GM23338 (cell line): ENCODE measurements at regions not wholly inside any gene's neighbourhood (a gene's known extent, or its start where the extent isn't known, plus 50 kb on each side); places are given as distances from the start of the nearest gene placed in this dataset.

Experiments used
- ATAC-seq: fragments of 200-7000 bp; cut with Tn5 transposase; 3 replicates; pipeline ENCODE4 v1.9.1; 2020
- DNase-seq: peaks from one replicate; pipeline ENCODE4 v3.0.0-alpha.2; 2015; ENCODE audit warnings: low spot score
- H2AFZ ChIP-seq: fragments of 200-600 bp; sonication (generic); 2 replicates; pipeline ENCODE4 v1.8.0; 2016; ENCODE audit warnings: antibody characterized with exemption, mild to moderate bottlenecking, moderate library complexity
- H3F3A ChIP-seq: fragments of 200-600 bp; sonication (generic); replicated peaks from 2 replicates; pipeline ENCODE4 v1.8.0; 2017; ENCODE audit warnings: antibody characterized with exemption, mixed run types, low read depth
- H3K27ac ChIP-seq: fragments of 200-600 bp; sonication (generic); 2 replicates; pipeline ENCODE4 v1.6.1; 2016; ENCODE audit warnings: low read depth
- H3K27me3 ChIP-seq: fragments of 200-600 bp; sonication (generic); 2 replicates; pipeline ENCODE4 v1.8.0; 2016; ENCODE audit warnings: mild to moderate bottlenecking, mixed run types, moderate library complexity; ENCODE audit not compliant: insufficient read depth
- H3K36me3 ChIP-seq: fragments of 200-600 bp; sonication (generic); 2 replicates; pipeline ENCODE4 v1.8.0; 2016; ENCODE audit warnings: mild to moderate bottlenecking; ENCODE audit not compliant: insufficient read depth
- H3K4me1 ChIP-seq: fragments of 200-600 bp; sonication (generic); 2 replicates; pipeline ENCODE4 v1.8.0; 2016; ENCODE audit warnings: mild to moderate bottlenecking, moderate library complexity; ENCODE audit not compliant: insufficient read depth
- H3K4me2 ChIP-seq: fragments of 200-600 bp; sonication (generic); 2 replicates; pipeline ENCODE4 v1.7.1; 2017; ENCODE audit warnings: mixed run types
- H3K4me3 ChIP-seq: fragments of 200-600 bp; sonication (generic); 2 replicates; pipeline ENCODE4 v1.6.1; 2016; ENCODE audit warnings: mixed run types
- H3K79me2 ChIP-seq: fragments of 200-600 bp; sonication (generic); replicated peaks from 2 replicates; pipeline ENCODE4 v1.8.0; 2017; ENCODE audit warnings: mild to moderate bottlenecking; ENCODE audit not compliant: insufficient read depth
- H3K9me2 ChIP-seq: fragments of 200-600 bp; sonication (generic); 2 replicates; pipeline ENCODE4 v1.8.0; 2017; ENCODE audit not compliant: insufficient read depth
- H4K20me1 ChIP-seq: fragments of 200-600 bp; sonication (generic); replicated peaks from 2 replicates; pipeline ENCODE4 v1.8.0; 2017; ENCODE audit warnings: mild to moderate bottlenecking; ENCODE audit not compliant: insufficient read depth
- H3K27ac Mint-ChIP-seq: 2 replicates; pipeline ENCODE4 v1.8.0; 2020; ENCODE audit warnings: inconsistent platforms, mild to moderate bottlenecking, moderate library complexity, mixed read lengths
- H3K27me3 Mint-ChIP-seq: 3 replicates; pipeline ENCODE4 v1.8.0; 2022; ENCODE audit warnings: low read depth, mild to moderate bottlenecking, moderate library complexity, mixed read lengths, inconsistent platforms; ENCODE audit not compliant: insufficient read depth, poor library complexity
- H3K36me3 Mint-ChIP-seq: 3 replicates; pipeline ENCODE4 v1.8.0; 2021; ENCODE audit warnings: low read depth, mild to moderate bottlenecking, inconsistent platforms, moderate library complexity, mixed read lengths
- H3K4me1 Mint-ChIP-seq: 3 replicates; pipeline ENCODE4 v1.8.0; 2020; ENCODE audit warnings: mild to moderate bottlenecking, inconsistent platforms, mixed read lengths
- H3K4me3 Mint-ChIP-seq: 3 replicates; pipeline ENCODE4 v1.8.0; 2021; ENCODE audit warnings: moderate library complexity, mild to moderate bottlenecking, inconsistent platforms, mixed read lengths
- H3K9me3 Mint-ChIP-seq: 3 replicates; pipeline ENCODE4 v1.8.0; 2020; ENCODE audit warnings: moderate library complexity, mild to moderate bottlenecking, inconsistent platforms, mixed read lengths
- EZH2 ChIP-seq: fragments of 200-600 bp; sonication (generic); IDR thresholded peaks from one replicate; pipeline ENCODE4 v1.8.0; 2017; ENCODE audit warnings: antibody characterized with exemption, mild to moderate bottlenecking, low read depth; ENCODE audit not compliant: unreplicated experiment
- NANOG ChIP-seq: IDR thresholded peaks from 2 replicates; pipeline ENCODE4 v1.6.1; 2016; ENCODE audit warnings: antibody characterized with exemption, borderline replicate concordance
- STAT1 ChIP-seq: IDR thresholded peaks from one replicate; pipeline ENCODE4 v1.6.1; 2016; ENCODE audit warnings: antibody characterized with exemption; ENCODE audit not compliant: unreplicated experiment
- TF ChIP-seq, protein P1 (sequence below): fragments of 250-450 bp; sonication (Bioruptor Pico); IDR thresholded peaks from 2 replicates; pipeline ENCODE4 v1.5.0; 2020; ENCODE audit warnings: mild to moderate bottlenecking, moderate library complexity
- TF ChIP-seq, protein P2 (sequence below), 2 experiments: fragments of 200-600 bp in 1 of 2; sonication (generic) in 1 of 2; conservative IDR thresholded peaks; 2 replicates each; pipeline versions ENCODE4 v1.5.1 to v1.6.1; 2016 to 2017; ENCODE audit warnings: antibody characterized with exemption in 2 of 2, low read depth in 2 of 2, mild to moderate bottlenecking in 2 of 2, moderate library complexity in 1 of 2
- TF ChIP-seq, protein P3 (sequence below): IDR thresholded peaks from 2 replicates; pipeline ENCODE4 v1.6.1; 2016; ENCODE audit warnings: antibody characterized with exemption

DNA sequence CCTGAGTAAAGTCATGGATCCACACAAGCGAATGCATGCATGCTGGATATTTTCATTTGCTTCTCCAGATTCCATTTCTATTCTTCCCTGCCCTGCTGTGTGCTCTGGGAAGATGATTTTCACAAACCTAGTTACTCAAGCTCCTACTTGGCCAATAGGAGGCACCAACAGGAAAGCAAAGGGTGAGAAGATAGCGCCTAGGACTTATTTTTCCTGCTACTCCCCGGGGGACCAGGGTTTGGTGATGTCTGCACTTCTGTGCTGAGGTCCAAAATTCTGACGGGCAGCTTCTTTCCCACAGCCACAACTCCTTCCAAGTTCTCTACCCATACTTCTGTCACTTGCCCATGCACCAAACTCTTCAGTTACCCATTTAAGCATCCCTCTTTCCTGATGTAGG is 509.3 kb upstream of the TENM4 start:
- H3K9me2 ChIP-seq: no peaks in the 10 kb centered on the region
- peak overlapping the region; percentile 66; the same call in 1 of the 2 replicates for H2AFZ ChIP-seq
- no peaks in the 10 kb centered on the region for H3K36me3 ChIP-seq
- no peaks in the 10 kb centered on the region for H3K4me1 Mint-ChIP-seq
- no peaks in the 10 kb centered on the region for H3K36me3 Mint-ChIP-seq
- H3K27me3 ChIP-seq: no peaks in the 10 kb centered on the region
- no peak overlapping the region for H3K27ac Mint-ChIP-seq
- no peaks in the 10 kb centered on the region for H3K9me3 Mint-ChIP-seq
- no peaks in the 10 kb centered on the region for H3K4me1 ChIP-seq
- H4K20me1 ChIP-seq: no peaks in the 10 kb centered on the region
- no peaks in the 10 kb centered on the region for H3K79me2 ChIP-seq
- TF ChIP-seq, protein P1, sequence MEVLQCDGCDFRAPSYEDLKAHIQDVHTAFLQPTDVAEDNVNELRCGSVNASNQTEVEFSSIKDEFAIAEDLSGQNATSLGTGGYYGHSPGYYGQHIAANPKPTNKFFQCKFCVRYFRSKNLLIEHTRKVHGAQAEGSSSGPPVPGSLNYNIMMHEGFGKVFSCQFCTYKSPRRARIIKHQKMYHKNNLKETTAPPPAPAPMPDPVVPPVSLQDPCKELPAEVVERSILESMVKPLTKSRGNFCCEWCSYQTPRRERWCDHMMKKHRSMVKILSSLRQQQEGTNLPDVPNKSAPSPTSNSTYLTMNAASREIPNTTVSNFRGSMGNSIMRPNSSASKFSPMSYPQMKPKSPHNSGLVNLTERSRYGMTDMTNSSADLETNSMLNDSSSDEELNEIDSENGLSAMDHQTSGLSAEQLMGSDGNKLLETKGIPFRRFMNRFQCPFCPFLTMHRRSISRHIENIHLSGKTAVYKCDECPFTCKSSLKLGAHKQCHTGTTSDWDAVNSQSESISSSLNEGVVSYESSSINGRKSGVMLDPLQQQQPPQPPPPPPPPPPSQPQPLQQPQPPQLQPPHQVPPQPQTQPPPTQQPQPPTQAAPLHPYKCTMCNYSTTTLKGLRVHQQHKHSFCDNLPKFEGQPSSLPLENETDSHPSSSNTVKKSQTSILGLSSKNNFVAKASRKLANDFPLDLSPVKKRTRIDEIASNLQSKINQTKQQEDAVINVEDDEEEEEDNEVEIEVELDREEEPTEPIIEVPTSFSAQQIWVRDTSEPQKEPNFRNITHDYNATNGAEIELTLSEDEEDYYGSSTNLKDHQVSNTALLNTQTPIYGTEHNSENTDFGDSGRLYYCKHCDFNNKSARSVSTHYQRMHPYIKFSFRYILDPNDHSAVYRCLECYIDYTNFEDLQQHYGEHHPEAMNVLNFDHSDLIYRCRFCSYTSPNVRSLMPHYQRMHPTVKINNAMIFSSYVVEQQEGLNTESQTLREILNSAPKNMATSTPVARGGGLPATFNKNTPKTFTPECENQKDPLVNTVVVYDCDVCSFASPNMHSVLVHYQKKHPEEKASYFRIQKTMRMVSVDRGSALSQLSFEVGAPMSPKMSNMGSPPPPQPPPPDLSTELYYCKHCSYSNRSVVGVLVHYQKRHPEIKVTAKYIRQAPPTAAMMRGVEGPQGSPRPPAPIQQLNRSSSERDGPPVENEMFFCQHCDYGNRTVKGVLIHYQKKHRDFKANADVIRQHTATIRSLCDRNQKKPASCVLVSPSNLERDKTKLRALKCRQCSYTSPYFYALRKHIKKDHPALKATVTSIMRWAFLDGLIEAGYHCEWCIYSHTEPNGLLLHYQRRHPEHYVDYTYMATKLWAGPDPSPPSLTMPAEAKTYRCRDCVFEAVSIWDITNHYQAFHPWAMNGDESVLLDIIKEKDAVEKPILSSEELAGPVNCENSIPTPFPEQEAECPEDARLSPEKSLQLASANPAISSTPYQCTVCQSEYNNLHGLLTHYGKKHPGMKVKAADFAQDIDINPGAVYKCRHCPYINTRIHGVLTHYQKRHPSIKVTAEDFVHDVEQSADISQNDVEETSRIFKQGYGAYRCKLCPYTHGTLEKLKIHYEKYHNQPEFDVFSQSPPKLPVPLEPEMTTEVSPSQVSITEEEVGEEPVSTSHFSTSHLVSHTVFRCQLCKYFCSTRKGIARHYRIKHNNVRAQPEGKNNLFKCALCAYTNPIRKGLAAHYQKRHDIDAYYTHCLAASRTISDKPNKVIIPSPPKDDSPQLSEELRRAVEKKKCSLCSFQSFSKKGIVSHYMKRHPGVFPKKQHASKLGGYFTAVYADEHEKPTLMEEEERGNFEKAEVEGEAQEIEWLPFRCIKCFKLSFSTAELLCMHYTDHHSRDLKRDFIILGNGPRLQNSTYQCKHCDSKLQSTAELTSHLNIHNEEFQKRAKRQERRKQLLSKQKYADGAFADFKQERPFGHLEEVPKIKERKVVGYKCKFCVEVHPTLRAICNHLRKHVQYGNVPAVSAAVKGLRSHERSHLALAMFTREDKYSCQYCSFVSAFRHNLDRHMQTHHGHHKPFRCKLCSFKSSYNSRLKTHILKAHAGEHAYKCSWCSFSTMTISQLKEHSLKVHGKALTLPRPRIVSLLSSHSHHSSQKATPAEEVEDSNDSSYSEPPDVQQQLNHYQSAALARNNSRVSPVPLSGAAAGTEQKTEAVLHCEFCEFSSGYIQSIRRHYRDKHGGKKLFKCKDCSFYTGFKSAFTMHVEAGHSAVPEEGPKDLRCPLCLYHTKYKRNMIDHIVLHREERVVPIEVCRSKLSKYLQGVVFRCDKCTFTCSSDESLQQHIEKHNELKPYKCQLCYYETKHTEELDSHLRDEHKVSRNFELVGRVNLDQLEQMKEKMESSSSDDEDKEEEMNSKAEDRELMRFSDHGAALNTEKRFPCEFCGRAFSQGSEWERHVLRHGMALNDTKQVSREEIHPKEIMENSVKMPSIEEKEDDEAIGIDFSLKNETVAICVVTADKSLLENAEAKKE: no peak
- TF ChIP-seq, protein P2, sequence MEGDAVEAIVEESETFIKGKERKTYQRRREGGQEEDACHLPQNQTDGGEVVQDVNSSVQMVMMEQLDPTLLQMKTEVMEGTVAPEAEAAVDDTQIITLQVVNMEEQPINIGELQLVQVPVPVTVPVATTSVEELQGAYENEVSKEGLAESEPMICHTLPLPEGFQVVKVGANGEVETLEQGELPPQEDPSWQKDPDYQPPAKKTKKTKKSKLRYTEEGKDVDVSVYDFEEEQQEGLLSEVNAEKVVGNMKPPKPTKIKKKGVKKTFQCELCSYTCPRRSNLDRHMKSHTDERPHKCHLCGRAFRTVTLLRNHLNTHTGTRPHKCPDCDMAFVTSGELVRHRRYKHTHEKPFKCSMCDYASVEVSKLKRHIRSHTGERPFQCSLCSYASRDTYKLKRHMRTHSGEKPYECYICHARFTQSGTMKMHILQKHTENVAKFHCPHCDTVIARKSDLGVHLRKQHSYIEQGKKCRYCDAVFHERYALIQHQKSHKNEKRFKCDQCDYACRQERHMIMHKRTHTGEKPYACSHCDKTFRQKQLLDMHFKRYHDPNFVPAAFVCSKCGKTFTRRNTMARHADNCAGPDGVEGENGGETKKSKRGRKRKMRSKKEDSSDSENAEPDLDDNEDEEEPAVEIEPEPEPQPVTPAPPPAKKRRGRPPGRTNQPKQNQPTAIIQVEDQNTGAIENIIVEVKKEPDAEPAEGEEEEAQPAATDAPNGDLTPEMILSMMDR (conservative IDR thresholded peaks at IDR 0.05; ENCODE audit: low read depth in 2 of 2): peak; percentile 40 to 67
- no peak overlapping the region for H3K4me3 Mint-ChIP-seq
- DNase-seq (peak; percentile 37), ATAC-seq (peak; percentile 52; the same call in 2 of the 3 replicates)
- no peaks in the 10 kb centered on the region for H3K27me3 Mint-ChIP-seq
- no peak overlapping the region for H3K27ac ChIP-seq
- H3F3A ChIP-seq: no peaks in the 10 kb centered on the region
- H3K4me3 ChIP-seq: no peak overlapping the region
- no peak overlapping the region for H3K4me2 ChIP-seq

DNA sequence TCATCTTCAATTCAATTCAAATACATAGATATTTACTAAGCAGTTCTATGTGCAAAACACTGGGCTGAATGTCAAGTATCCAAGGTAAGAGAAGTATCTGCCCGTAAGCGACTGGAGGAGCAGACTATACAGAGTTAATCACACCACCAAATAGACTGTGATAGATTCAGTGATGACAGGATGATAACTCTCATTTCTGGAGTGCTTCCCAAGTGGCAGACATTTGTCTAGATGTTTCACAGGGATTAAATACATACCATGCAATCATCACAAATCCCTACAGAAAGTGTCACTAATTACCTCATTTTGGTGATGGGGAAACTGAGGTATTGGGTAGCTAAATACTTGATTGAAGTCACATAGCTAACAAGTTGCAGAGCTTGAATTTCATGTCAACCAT is 508.7 kb upstream of the TENM4 start:
- Histone ChIP-seq H3K27ac (no peak overlapping the region), H3K4me2 (no peak overlapping the region), H3K4me3 (no peak overlapping the region), H2AFZ (no peak overlapping the region), H3F3A (no peaks in the 10 kb centered on the region), H3K9me2 (no peaks in the 10 kb centered on the region), H3K79me2 (no peaks in the 10 kb centered on the region), H3K27me3 (no peaks in the 10 kb centered on the region), H3K4me1 (no peaks in the 10 kb centered on the region), H4K20me1 (no peaks in the 10 kb centered on the region), H3K36me3 (no peaks in the 10 kb centered on the region)
- Mint-ChIP-seq H3K9me3 (no peaks in the 10 kb centered on the region), H3K27me3 (no peaks in the 10 kb centered on the region), H3K4me3 (no peak overlapping the region), H3K36me3 (no peaks in the 10 kb centered on the region), H3K27ac (no peak overlapping the region), H3K4me1 (no peaks in the 10 kb centered on the region)
- DNase-seq: no peak
- ATAC-seq: no peak
- no peak for TF ChIP-seq STAT1
- TF ChIP-seq NANOG: no peak
- no peak for TF ChIP-seq EZH2
- TF ChIP-seq, protein P3, sequence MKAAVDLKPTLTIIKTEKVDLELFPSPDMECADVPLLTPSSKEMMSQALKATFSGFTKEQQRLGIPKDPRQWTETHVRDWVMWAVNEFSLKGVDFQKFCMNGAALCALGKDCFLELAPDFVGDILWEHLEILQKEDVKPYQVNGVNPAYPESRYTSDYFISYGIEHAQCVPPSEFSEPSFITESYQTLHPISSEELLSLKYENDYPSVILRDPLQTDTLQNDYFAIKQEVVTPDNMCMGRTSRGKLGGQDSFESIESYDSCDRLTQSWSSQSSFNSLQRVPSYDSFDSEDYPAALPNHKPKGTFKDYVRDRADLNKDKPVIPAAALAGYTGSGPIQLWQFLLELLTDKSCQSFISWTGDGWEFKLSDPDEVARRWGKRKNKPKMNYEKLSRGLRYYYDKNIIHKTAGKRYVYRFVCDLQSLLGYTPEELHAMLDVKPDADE: no peak
